HEK293 (cell line): ENCODE measurements at regions not wholly inside any gene's neighbourhood (a gene's known extent, or its start where the extent isn't known, plus 50 kb on each side); places are given as distances from the start of the nearest gene placed in this dataset.
"Not testable (repeated sequence)": the region's sequence is repeated elsewhere in the genome, so short reads cannot be mapped to it uniquely, and the experiment has no call there.

Source experiments
- CTCF ChIA-PET: fragments of 350-600 bp; formaldehyde crosslinking; extraction: SDS; loops from one replicate; lab custom pipeline; 2021; ENCODE audit warnings: antibody characterized with exemption; lab: Yijun Ruan, JAX
- POLR2A ChIA-PET: fragments of 300-600 bp; formaldehyde crosslinking; extraction: SDS; loops from one replicate; lab custom pipeline; 2020; ENCODE audit warnings: antibody characterized with exemption, inconsistent platforms; lab: Yijun Ruan, JAX
- H3K27ac ChIP-seq: fragments of 200-500 bp; sonication (Bioruptor generic); 2 replicates; pipeline ENCODE4 v1.5.1; 2014; ENCODE audit warnings: low read depth, low read length, control low read depth, inconsistent platforms; ENCODE audit errors: extremely low read depth
- H3K36me3 ChIP-seq, 2 experiments: fragments of 200-500 bp in 1 of 2; sonication (Bioruptor generic) in 1 of 2; 1 replicate in 1 of 2; 2 replicates in 1 of 2; pipeline ENCODE4 v1.5.1; 2014 to 2017; ENCODE audit warnings: inconsistent platforms in 2 of 2, low read length in 2 of 2; ENCODE audit not compliant: control insufficient read depth in 2 of 2, insufficient read depth in 1 of 2
- H3K4me1 ChIP-seq: fragments of 200-500 bp; sonication (Bioruptor generic); 2 replicates; pipeline ENCODE4 v1.5.1; 2014; ENCODE audit warnings: mild to moderate bottlenecking, low read length, inconsistent platforms; ENCODE audit not compliant: control insufficient read depth, insufficient read depth
- H3K4me3 ChIP-seq: 2 replicates; pipeline ENCODE4 v1.5.1; 2011; ENCODE audit warnings: low read depth, mild to moderate bottlenecking, control low read depth, low read length, moderate library complexity
- H3K9me3 ChIP-seq: fragments of 200-500 bp; sonication (Bioruptor generic); 2 replicates; pipeline ENCODE4 v1.5.1; 2014; ENCODE audit warnings: low read depth, low read length, inconsistent platforms; ENCODE audit not compliant: control insufficient read depth, insufficient read depth
- GFI1B ChIP-seq: fragments of 450-650 bp; formaldehyde crosslinking; IDR thresholded peaks from 2 replicates; pipeline ENCODE4 v1.5.1; 2016; ENCODE audit warnings: missing biosample characterization, missing genetic modification characterization
- HOXD13 ChIP-seq: sonication (generic); formaldehyde crosslinking; IDR thresholded peaks from 2 replicates; pipeline ENCODE4 v1.8.0; 2022; ENCODE audit warnings: missing genetic modification reagents, borderline replicate concordance
- KLF16 ChIP-seq: fragments of 450-650 bp; formaldehyde crosslinking; IDR thresholded peaks from 2 replicates; pipeline ENCODE4 v1.5.1; 2017; ENCODE audit warnings: missing biosample characterization, missing genetic modification characterization
- MEIS1 ChIP-seq: sonication (generic); formaldehyde crosslinking; IDR thresholded peaks from 2 replicates; pipeline ENCODE4 v1.8.1; 2022; ENCODE audit warnings: missing genetic modification reagents, mild to moderate bottlenecking, borderline replicate concordance
- ZFP37 ChIP-seq: fragments of 450-650 bp; formaldehyde crosslinking; IDR thresholded peaks from 2 replicates; pipeline ENCODE4 v1.5.1; 2016; ENCODE audit warnings: missing biosample characterization, missing genetic modification characterization
- ZNF24 ChIP-seq: fragments of 450-650 bp; formaldehyde crosslinking; IDR thresholded peaks from 2 replicates; pipeline ENCODE4 v1.5.1; 2016; ENCODE audit warnings: missing biosample characterization, missing genetic modification characterization
- ZNF341 ChIP-seq: fragments of 450-650 bp; formaldehyde crosslinking; IDR thresholded peaks from 2 replicates; pipeline ENCODE4; 2016; ENCODE audit warnings: low read depth, missing biosample characterization, missing genetic modification characterization
- ZNF433 ChIP-seq: fragments of 450-650 bp; formaldehyde crosslinking; IDR thresholded peaks from 2 replicates; pipeline ENCODE4 v1.5.1; 2016; ENCODE audit warnings: missing biosample characterization, missing genetic modification characterization, low read depth
- ZNF473 ChIP-seq: fragments of 450-650 bp; formaldehyde crosslinking; IDR thresholded peaks from 2 replicates; pipeline ENCODE4 v1.5.1; 2017; ENCODE audit warnings: missing biosample characterization, missing genetic modification characterization
- ZNF530 ChIP-seq: fragments of 450-650 bp; formaldehyde crosslinking; IDR thresholded peaks from 2 replicates; pipeline ENCODE4 v1.5.1; 2016; ENCODE audit warnings: low read depth, missing biosample characterization, missing genetic modification characterization
- ZNF624 ChIP-seq: fragments of 450-650 bp; formaldehyde crosslinking; IDR thresholded peaks from 2 replicates; pipeline ENCODE4 v1.5.1; 2017; ENCODE audit warnings: missing biosample characterization, missing genetic modification characterization
- ZNF664 ChIP-seq: fragments of 450-650 bp; formaldehyde crosslinking; IDR thresholded peaks from 2 replicates; pipeline ENCODE4 v1.5.1; 2016; ENCODE audit warnings: missing biosample characterization, missing genetic modification characterization
- TF ChIP-seq, protein P1 (sequence below): fragments of 450-650 bp; formaldehyde crosslinking; IDR thresholded peaks from 2 replicates; pipeline ENCODE4 v1.5.1; 2016; ENCODE audit warnings: missing biosample characterization, missing genetic modification characterization
- TF ChIP-seq, protein P2 (sequence below): fragments of 450-650 bp; formaldehyde crosslinking; IDR thresholded peaks from 2 replicates; pipeline ENCODE4 v1.5.1; 2016; ENCODE audit warnings: missing biosample characterization, missing genetic modification characterization
- TF ChIP-seq, protein P3 (sequence below): fragments of 450-650 bp; formaldehyde crosslinking; IDR thresholded peaks from 2 replicates; pipeline ENCODE4 v1.5.1; 2016; ENCODE audit warnings: missing biosample characterization, missing genetic modification characterization, low read depth
- TF ChIP-seq, protein P4 (sequence below): fragments of 450-650 bp; formaldehyde crosslinking; IDR thresholded peaks from 2 replicates; pipeline ENCODE4 v1.5.1; 2016; ENCODE audit warnings: missing biosample characterization, missing genetic modification characterization

DNA sequence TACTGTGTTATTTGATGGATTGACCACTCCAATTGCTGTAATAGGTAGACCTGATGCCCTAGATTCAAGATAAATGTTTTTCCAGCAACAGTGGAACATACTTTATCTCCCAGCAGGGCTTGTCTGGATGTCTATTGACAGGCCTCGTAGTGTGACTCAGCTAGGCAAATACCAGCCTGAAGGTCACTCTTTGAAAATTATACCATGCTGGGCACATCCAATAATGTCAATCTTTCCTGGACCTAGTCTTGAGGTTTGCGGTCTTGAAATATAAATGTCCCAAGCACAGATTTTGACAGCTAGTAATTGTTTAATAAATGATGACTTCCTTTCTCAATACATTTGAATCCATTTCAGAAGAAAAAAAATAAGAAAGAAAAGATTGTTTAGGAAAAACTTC is 1138.0 kb upstream of the TMPRSS15 start:
- H3K9me3 ChIP-seq, result no peaks in the 10 kb centered on the region
- no peak for TF ChIP-seq ZNF24
- TF ChIP-seq ZNF624, result no peak
- TF ChIP-seq ZNF341, result no peak
- TF ChIP-seq, protein P1, sequence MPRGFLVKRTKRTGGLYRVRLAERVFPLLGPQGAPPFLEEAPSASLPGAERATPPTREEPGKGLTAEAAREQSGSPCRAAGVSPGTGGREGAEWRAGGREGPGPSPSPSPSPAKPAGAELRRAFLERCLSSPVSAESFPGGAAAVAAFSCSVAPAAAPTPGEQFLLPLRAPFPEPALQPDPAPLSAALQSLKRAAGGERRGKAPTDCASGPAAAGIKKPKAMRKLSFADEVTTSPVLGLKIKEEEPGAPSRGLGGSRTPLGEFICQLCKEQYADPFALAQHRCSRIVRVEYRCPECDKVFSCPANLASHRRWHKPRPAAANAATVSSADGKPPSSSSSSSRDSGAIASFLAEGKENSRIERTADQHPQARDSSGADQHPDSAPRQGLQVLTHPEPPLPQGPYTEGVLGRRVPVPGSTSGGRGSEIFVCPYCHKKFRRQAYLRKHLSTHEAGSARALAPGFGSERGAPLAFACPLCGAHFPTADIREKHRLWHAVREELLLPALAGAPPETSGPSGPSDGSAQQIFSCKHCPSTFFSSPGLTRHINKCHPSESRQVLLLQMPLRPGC (tag by site-specific recombination), result no peak
- TF ChIP-seq ZNF664, result no peak
- TF ChIP-seq, protein P2, sequence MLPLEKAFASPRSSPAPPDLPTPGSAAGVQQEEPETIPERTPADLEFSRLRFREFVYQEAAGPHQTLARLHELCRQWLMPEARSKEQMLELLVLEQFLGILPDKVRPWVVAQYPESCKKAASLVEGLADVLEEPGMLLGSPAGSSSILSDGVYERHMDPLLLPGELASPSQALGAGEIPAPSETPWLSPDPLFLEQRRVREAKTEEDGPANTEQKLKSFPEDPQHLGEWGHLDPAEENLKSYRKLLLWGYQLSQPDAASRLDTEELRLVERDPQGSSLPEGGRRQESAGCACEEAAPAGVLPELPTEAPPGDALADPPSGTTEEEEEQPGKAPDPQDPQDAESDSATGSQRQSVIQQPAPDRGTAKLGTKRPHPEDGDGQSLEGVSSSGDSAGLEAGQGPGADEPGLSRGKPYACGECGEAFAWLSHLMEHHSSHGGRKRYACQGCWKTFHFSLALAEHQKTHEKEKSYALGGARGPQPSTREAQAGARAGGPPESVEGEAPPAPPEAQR (tag by site-specific recombination), result no peak
- no peak for TF ChIP-seq ZNF433
- TF ChIP-seq HOXD13 (CRISPR knock-in tag), result no peak
- TF ChIP-seq ZFP37 (tag by site-specific recombination), result no peak
- no peak for TF ChIP-seq KLF16
- TF ChIP-seq GFI1B (tag by site-specific recombination), result no peak
- TF ChIP-seq, protein P3, sequence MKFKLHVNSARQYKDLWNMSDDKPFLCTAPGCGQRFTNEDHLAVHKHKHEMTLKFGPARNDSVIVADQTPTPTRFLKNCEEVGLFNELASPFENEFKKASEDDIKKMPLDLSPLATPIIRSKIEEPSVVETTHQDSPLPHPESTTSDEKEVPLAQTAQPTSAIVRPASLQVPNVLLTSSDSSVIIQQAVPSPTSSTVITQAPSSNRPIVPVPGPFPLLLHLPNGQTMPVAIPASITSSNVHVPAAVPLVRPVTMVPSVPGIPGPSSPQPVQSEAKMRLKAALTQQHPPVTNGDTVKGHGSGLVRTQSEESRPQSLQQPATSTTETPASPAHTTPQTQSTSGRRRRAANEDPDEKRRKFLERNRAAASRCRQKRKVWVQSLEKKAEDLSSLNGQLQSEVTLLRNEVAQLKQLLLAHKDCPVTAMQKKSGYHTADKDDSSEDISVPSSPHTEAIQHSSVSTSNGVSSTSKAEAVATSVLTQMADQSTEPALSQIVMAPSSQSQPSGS (tag by site-specific recombination), result no peak
- no peak for TF ChIP-seq ZNF473 (tag by site-specific recombination)
- TF ChIP-seq, protein P4, sequence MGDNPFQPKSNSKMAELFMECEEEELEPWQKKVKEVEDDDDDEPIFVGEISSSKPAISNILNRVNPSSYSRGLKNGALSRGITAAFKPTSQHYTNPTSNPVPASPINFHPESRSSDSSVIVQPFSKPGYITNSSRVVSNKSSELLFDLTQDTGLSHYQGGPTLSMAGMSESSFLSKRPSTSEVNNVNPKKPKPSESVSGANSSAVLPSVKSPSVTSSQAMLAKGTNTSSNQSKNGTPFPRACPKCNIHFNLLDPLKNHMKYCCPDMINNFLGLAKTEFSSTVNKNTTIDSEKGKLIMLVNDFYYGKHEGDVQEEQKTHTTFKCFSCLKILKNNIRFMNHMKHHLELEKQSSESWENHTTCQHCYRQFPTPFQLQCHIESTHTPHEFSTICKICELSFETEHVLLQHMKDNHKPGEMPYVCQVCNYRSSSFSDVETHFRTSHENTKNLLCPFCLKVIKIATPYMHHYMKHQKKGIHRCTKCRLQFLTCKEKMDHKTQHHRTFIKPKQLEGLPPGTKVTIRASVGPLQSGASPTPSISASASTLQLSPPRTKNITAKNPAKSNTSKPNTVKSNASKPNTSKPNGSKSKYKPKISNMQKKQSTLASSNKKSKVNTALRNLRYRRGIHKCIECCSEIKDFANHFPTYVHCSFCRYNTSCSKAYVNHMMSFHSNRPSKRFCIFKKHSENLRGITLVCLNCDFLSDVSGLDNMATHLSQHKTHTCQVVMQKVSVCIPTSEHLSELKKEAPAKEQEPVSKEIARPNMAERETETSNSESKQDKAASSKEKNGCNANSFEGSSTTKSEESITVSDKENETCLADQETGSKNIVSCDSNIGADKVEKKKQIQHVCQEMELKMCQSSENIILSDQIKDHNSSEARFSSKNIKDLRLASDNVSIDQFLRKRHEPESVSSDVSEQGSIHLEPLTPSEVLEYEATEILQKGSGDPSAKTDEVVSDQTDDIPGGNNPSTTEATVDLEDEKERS (tag by site-specific recombination), result no peak
- TF ChIP-seq ZNF530 (tag by site-specific recombination), result no peak
- H3K36me3 ChIP-seq, result no peaks in the 10 kb centered on the region
- ChIA-PET POLR2A (no interaction called here), CTCF (interaction anchor here (0.6 kb wide), 2 partner anchors 32 to 1432 kb away, joined by 3 to 4 read pairs; no protein-coding TSS in a partner anchor)
- no peak overlapping the region for H3K27ac ChIP-seq
- no peaks in the 10 kb centered on the region for H3K4me1 ChIP-seq
- no peak overlapping the region for H3K4me3 ChIP-seq

DNA sequence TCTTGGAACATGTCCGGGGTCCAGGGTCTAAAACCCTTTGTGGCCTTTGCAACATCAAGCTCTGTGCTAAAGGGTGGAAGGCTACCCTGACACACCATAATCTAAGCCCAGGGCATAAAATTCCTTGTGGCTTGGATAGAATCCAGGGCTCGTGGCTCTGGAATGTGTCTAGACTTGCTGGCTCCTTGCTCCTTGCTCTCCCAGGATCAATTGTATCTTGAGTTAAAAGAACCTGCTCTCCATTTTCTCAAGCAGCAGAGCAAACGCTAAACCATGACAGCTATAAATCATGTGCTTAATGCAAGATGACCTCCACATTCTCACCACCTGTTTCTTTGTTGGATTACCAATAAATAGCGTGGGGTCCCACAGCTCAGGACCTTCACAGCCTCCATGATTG is 1140.9 kb upstream of the TMPRSS15 start:
- H3K36me3 ChIP-seq, CTCF ChIA-PET, H3K9me3 ChIP-seq, POLR2A ChIA-PET, H3K4me1 ChIP-seq, H3K4me3 ChIP-seq, H3K27ac ChIP-seq: not testable (repeated sequence)
- peak; percentile 70; the same call in 1 of the 2 replicates for TF ChIP-seq MEIS1 (CRISPR knock-in tag)
- TF ChIP-seq, all 188 proteins: peak for 1; not testable (repeated sequence) for 187
